Tibial artery (tissue), 4 donors: ENCODE measurements at regions not wholly inside any gene's neighbourhood (a gene's known extent, or its start where the extent isn't known, plus 50 kb on each side); places are given as distances from the start of the nearest gene placed in this dataset.
A peak's percentile ranks its signal among the peaks of the same experiment; 100 is the strongest.

ENCODE experiments used
- DNase-seq, 2 donors: peaks; one replicate each; pipeline ENCODE4 v3.0.0-alpha.2; 2019
- H3K27ac ChIP-seq, 2 donors: fragments of 200-600 bp; sonication (generic) in 1 of 2; 1 replicate in 1 of 2; 2 replicates in 1 of 2; pipeline ENCODE4 v1.5.1; 2018 to 2019; ENCODE audit warnings: mild to moderate bottlenecking in 1 of 2
- H3K27me3 ChIP-seq, 2 donors: fragments of 200-600 bp; sonication (generic) in 1 of 2; one replicate each; pipeline versions ENCODE4 v1.5.1 to v1.6.0; 2016 to 2019
- H3K36me3 ChIP-seq, 3 donors: fragments of 200-600 bp; sonication (generic) in 2 of 3; one replicate each; pipeline ENCODE4 v1.5.1; 2016 to 2019; ENCODE audit warnings: mild to moderate bottlenecking in 2 of 3
- H3K4me1 ChIP-seq, 4 donors: fragments of 200-600 bp; sonication (generic) in 2 of 4; 1 replicate in 3 of 4; 2 replicates in 1 of 4; pipeline ENCODE4 v1.5.1; 2016 to 2019
- H3K4me3 ChIP-seq, 2 donors: fragments of 200-600 bp; sonication (generic) in 1 of 2; 1 replicate in 1 of 2; 2 replicates in 1 of 2; pipeline ENCODE4 v1.5.1; 2018 to 2019; ENCODE audit warnings: mild to moderate bottlenecking in 2 of 2
- H3K9me3 ChIP-seq, 3 donors: fragments of 200-600 bp; sonication (generic) in 1 of 3; one replicate each; pipeline ENCODE4 v1.5.1; 2016 to 2019
- CTCF ChIP-seq, 2 experiments: fragments of 200-600 bp in 1 of 2; fragments of 450-650 bp in 1 of 2; IDR thresholded peaks; one replicate each; pipeline ENCODE4 v1.5.1; 2017 to 2019; ENCODE audit warnings: antibody characterized with exemption in 2 of 2, mild to moderate bottlenecking in 1 of 2, moderate library complexity in 1 of 2
- intact Hi-C: fragments of 100-400 bp; cut with DNase I; formaldehyde crosslinking; loops from one replicate; pipeline ENCODE4 v1.15.0; 2023; ENCODE audit warnings: low total_unique reads

- DNase-seq: no peak
- Histone ChIP-seq H3K27me3 (no peaks in the 10 kb centered on the region), H3K4me1 (peaks cover 0 to 27% (median 2%) of the 10 kb centered on the region in 4 donors), H3K9me3 (no peaks in the 10 kb centered on the region), H3K27ac (no peak overlapping the region), H3K4me3 (no peak overlapping the region), H3K36me3 (no peaks in the 10 kb centered on the region)
- no peak for TF ChIP-seq CTCF (IDR thresholded peaks at IDR 0.05)
- intact Hi-C loops: no loop called here
Measured at GRCh38 chrX:45777366-45777765, 576.7 kb upstream of the DIPK2B start.

- intact Hi-C loops: no loop called here
- TF ChIP-seq CTCF (IDR thresholded peaks at IDR 0.05): no peak
- Histone ChIP-seq H3K36me3 (no peaks in the 10 kb centered on the region), H3K27me3 (no peaks in the 10 kb centered on the region), H3K9me3 (no peaks in the 10 kb centered on the region), H3K4me3 (no peak overlapping the region), H3K4me1 (peaks cover 0 to 41% (median 2%) of the 10 kb centered on the region in 4 donors), H3K27ac (peak overlapping the region; percentile 35 to 58)
- no peak for DNase-seq
Measured at GRCh38 chrX:45775468-45775867, 574.8 kb upstream of the DIPK2B start.

- no peak for TF ChIP-seq CTCF (IDR thresholded peaks at IDR 0.05)
- intact Hi-C loops: no loop called here
- DNase-seq: peak; percentile 46 to 68
- H3K4me3 ChIP-seq: no peak overlapping the region
- peak overlapping the region; percentile 35 to 58 for H3K27ac ChIP-seq
- H3K36me3 ChIP-seq: no peaks in the 10 kb centered on the region
- H3K4me1 ChIP-seq: peaks cover 0 to 41% (median 2%) of the 10 kb centered on the region in 4 donors
- no peaks in the 10 kb centered on the region for H3K27me3 ChIP-seq
- H3K9me3 ChIP-seq: no peaks in the 10 kb centered on the region
Measured at GRCh38 chrX:45774961-45775360, 574.3 kb upstream of the DIPK2B start.

GRCh38 chrX:45773572-45773971 is 572.9 kb upstream of the DIPK2B start:
- DNase-seq: no peak
- intact Hi-C loops: no loop called here
- no peaks in the 10 kb centered on the region for H3K27me3 ChIP-seq
- H3K4me3 ChIP-seq: no peak overlapping the region
- TF ChIP-seq CTCF (IDR thresholded peaks at IDR 0.05): no peak
- H3K36me3 ChIP-seq: no peaks in the 10 kb centered on the region
- H3K27ac ChIP-seq: peak overlapping the region in 1 of 2 donors; percentile 58
- peaks cover 0 to 41% (median 2%) of the 10 kb centered on the region in 4 donors for H3K4me1 ChIP-seq
- H3K9me3 ChIP-seq: no peaks in the 10 kb centered on the region

- no peaks in the 10 kb centered on the region for H3K27me3 ChIP-seq
- H3K4me3 ChIP-seq: peak overlapping the region; percentile 50 to 53
- H3K9me3 ChIP-seq: no peaks in the 10 kb centered on the region
- no peaks in the 10 kb centered on the region for H3K36me3 ChIP-seq
- H3K4me1 ChIP-seq: peaks cover 0 to 41% (median 2%) of the 10 kb centered on the region in 4 donors
- intact Hi-C loops: no loop called here
- peak in 1 of 2 donors; percentile 28 for DNase-seq
- peak overlapping the region in 1 of 2 donors; percentile 78 for H3K27ac ChIP-seq
- no peak for TF ChIP-seq CTCF (IDR thresholded peaks at IDR 0.05)
Measured at GRCh38 chrX:45771560-45772340, 571.1 kb upstream of the DIPK2B start.
